ENCODE measurements at regions not wholly inside any gene's neighbourhood (a gene's known extent, or its start where the extent isn't known, plus 50 kb on each side); places are given as distances from the start of the nearest gene placed in this dataset.

- in situ Hi-C loops (cut with MboI; ENCODE audit: low sequenced_read_pairs, unreplicated experiment) = no loop called here
- no peak for DNase-seq (ENCODE audit: low spot score)
- TF ChIP-seq CTCF (IDR thresholded peaks at IDR 0.05; ENCODE audit: borderline replicate concordance, control extremely low read depth, extremely low read depth, insufficient read depth, missing control alignments) = no peak
Observed at GRCh38 chr5:10073441-10074104, 176.1 kb downstream of the ATPSCKMT start.

- in situ Hi-C loops (cut with MboI; ENCODE audit: low sequenced_read_pairs, unreplicated experiment) = no loop called here
- DNase-seq (ENCODE audit: low spot score) = no peak
- no peak for TF ChIP-seq CTCF (IDR thresholded peaks at IDR 0.05; ENCODE audit: borderline replicate concordance, control extremely low read depth, extremely low read depth, insufficient read depth, missing control alignments)
Observed at GRCh38 chr5:10069637-10070313, 179.9 kb downstream of the ATPSCKMT start.

GRCh38 chr5:10065428-10066000, 184.2 kb downstream of the ATPSCKMT start:
- no peak for TF ChIP-seq CTCF (IDR thresholded peaks at IDR 0.05; ENCODE audit: borderline replicate concordance, control extremely low read depth, extremely low read depth, insufficient read depth, missing control alignments)
- no peak for DNase-seq (ENCODE audit: low spot score)
- in situ Hi-C loops (cut with MboI; ENCODE audit: low sequenced_read_pairs, unreplicated experiment) = no loop called here

- no peak for TF ChIP-seq CTCF (IDR thresholded peaks at IDR 0.05; ENCODE audit: borderline replicate concordance, control extremely low read depth, extremely low read depth, insufficient read depth, missing control alignments)
- no peak for DNase-seq (ENCODE audit: low spot score)
- in situ Hi-C loops (cut with MboI; ENCODE audit: low sequenced_read_pairs, unreplicated experiment) = no loop called here
Observed at GRCh38 chr5:10064546-10065195, 185.0 kb downstream of the ATPSCKMT start.

- in situ Hi-C loops (cut with MboI; ENCODE audit: low sequenced_read_pairs, unreplicated experiment) = no loop called here
- no peak for DNase-seq (ENCODE audit: low spot score)
- TF ChIP-seq CTCF (IDR thresholded peaks at IDR 0.05; ENCODE audit: borderline replicate concordance, control extremely low read depth, extremely low read depth, insufficient read depth, missing control alignments) = no peak
Observed at GRCh38 chr5:10063997-10064396, 185.7 kb downstream of the ATPSCKMT start.

GRCh38 chr5:10059980-10060379, 189.7 kb downstream of the ATPSCKMT start:
- TF ChIP-seq CTCF (IDR thresholded peaks at IDR 0.05; ENCODE audit: borderline replicate concordance, control extremely low read depth, extremely low read depth, insufficient read depth, missing control alignments) = no peak
- DNase-seq (ENCODE audit: low spot score) = no peak
- in situ Hi-C loops (cut with MboI; ENCODE audit: low sequenced_read_pairs, unreplicated experiment) = no loop called here
